Hepatocyte (in vitro differentiated cells): ENCODE measurements at regions not wholly inside any gene's neighbourhood (a gene's known extent, or its start where the extent isn't known, plus 50 kb on each side); places are given as distances from the start of the nearest gene placed in this dataset.

Experiments used
- DNase-seq: peaks from one replicate; pipeline ENCODE4 v3.0.0-alpha.2; 2016; ENCODE audit warnings: low spot score
- H2AFZ ChIP-seq: fragments of 200-600 bp; sonication (generic); 2 replicates; pipeline ENCODE4 v1.6.0; 2016; ENCODE audit warnings: antibody characterized with exemption, mild to moderate bottlenecking
- H3K27ac ChIP-seq: fragments of 200-600 bp; sonication (generic); 2 replicates; pipeline ENCODE4 v1.5.1; 2016; ENCODE audit warnings: mild to moderate bottlenecking
- H3K27me3 ChIP-seq: fragments of 200-600 bp; sonication (generic); 2 replicates; pipeline ENCODE4 v1.6.1; 2016
- H3K36me3 ChIP-seq: fragments of 200-600 bp; sonication (generic); replicated peaks from 2 replicates; pipeline ENCODE4 v1.5.1; 2016; ENCODE audit warnings: low read depth; ENCODE audit not compliant: insufficient read depth
- H3K4me1 ChIP-seq: fragments of 200-600 bp; sonication (generic); 2 replicates; pipeline ENCODE4 v1.5.1; 2016; ENCODE audit warnings: mild to moderate bottlenecking, moderate library complexity; ENCODE audit not compliant: insufficient read depth
- H3K4me2 ChIP-seq: fragments of 200-600 bp; sonication (generic); 2 replicates; pipeline ENCODE4 v1.6.0; 2016
- H3K4me3 ChIP-seq: fragments of 200-600 bp; sonication (generic); 2 replicates; pipeline ENCODE4 v1.5.1; 2016; ENCODE audit warnings: mild to moderate bottlenecking
- H3K79me2 ChIP-seq: fragments of 200-600 bp; sonication (generic); 2 replicates; pipeline ENCODE4 v1.6.0; 2017; ENCODE audit warnings: mild to moderate bottlenecking
- H3K9me2 ChIP-seq: fragments of 200-600 bp; sonication (generic); replicated peaks from 2 replicates; pipeline ENCODE4 v1.6.0; 2017; ENCODE audit warnings: mild to moderate bottlenecking; ENCODE audit not compliant: insufficient read depth
- H3K9me3 ChIP-seq: fragments of 200-600 bp; sonication (generic); 2 replicates; pipeline ENCODE4 v1.5.1; 2016; ENCODE audit warnings: low read depth, mild to moderate bottlenecking
- H4K20me1 ChIP-seq: fragments of 200-600 bp; sonication (generic); 2 replicates; pipeline ENCODE4 v1.6.0; 2016; ENCODE audit warnings: mild to moderate bottlenecking; ENCODE audit not compliant: insufficient read depth, poor library complexity, severe bottlenecking
- CTCF ChIP-seq: fragments of 200-600 bp; sonication (generic); IDR thresholded peaks from 2 replicates; pipeline ENCODE4 v1.5.1; 2016; ENCODE audit warnings: antibody characterized with exemption, mild to moderate bottlenecking; ENCODE audit not compliant: poor library complexity
- EZH2 ChIP-seq: fragments of 200-600 bp; sonication (generic); IDR thresholded peaks from 2 replicates; pipeline ENCODE4 v1.6.1; 2016; ENCODE audit warnings: antibody characterized with exemption, mild to moderate bottlenecking, borderline replicate concordance
- EZH2phosphoT487 ChIP-seq: fragments of 200-600 bp; sonication (generic); IDR thresholded peaks from one replicate; pipeline ENCODE4 v1.6.1; 2018; ENCODE audit warnings: antibody characterized with exemption, mild to moderate bottlenecking, low read depth, moderate library complexity; ENCODE audit not compliant: unreplicated experiment, severe bottlenecking
- WGBS: methylation state at CpG from one replicate; pipeline ENCODE4 v1.1.6; 2016; ENCODE audit warnings: low lambda C conversion rate; ENCODE audit errors: missing lambda C conversion rate; 5-methylcytosine and 5-hydroxymethylcytosine counted together

- 20% methylated on average over 17 of the region's 17 CpGs for WGBS
- DNase-seq, result no peak
- Histone ChIP-seq H4K20me1 (no peaks in the 10 kb centered on the region), H3K27ac (no peak overlapping the region), H2AFZ (no peak overlapping the region), H3K9me3 (no peaks in the 10 kb centered on the region), H3K36me3 (no peaks in the 10 kb centered on the region), H3K79me2 (no peaks in the 10 kb centered on the region), H3K9me2 (no peaks in the 10 kb centered on the region), H3K4me2 (no peak overlapping the region), H3K4me3 (no peak overlapping the region), H3K4me1 (no peaks in the 10 kb centered on the region), H3K27me3 (peaks cover 70% of the 10 kb centered on the region)
- TF ChIP-seq EZH2phosphoT487 (no peak), EZH2 (no peak), CTCF (no peak)
These were observed 295.9 kb downstream of the MIAT start for GRCh38 chr22:26953012-26953883.

DNA sequence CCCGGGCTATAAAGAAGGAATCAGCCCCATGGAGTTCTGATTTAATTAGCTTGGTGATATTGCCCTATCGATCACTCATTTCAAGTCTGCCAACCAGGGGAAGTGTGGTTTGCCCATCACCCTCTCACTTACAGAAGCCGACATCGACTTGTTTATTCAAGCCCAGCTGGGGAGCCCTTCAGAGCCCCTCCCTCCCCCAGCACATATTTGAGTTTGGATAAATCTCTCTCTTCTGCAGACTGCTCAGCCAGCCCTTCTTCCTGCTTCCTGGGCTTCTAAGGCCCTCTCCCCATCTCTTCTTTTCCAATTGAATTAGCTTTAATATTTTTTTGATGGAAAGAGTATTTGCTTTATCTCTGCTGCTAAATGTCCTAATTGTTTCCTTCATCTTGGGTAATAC, 299.0 kb downstream of the MIAT start:
- Histone ChIP-seq H3K4me2 (no peak overlapping the region), H4K20me1 (no peaks in the 10 kb centered on the region), H3K79me2 (no peaks in the 10 kb centered on the region), H3K9me2 (no peaks in the 10 kb centered on the region), H3K36me3 (no peaks in the 10 kb centered on the region), H2AFZ (no peak overlapping the region), H3K4me1 (no peaks in the 10 kb centered on the region), H3K27ac (no peak overlapping the region), H3K9me3 (no peaks in the 10 kb centered on the region), H3K27me3 (peaks cover 75% of the 10 kb centered on the region), H3K4me3 (no peak overlapping the region)
- no peak for TF ChIP-seq EZH2
- TF ChIP-seq CTCF, result no peak
- no peak for TF ChIP-seq EZH2phosphoT487
- 34% methylated on average over 4 of the region's 4 CpGs for WGBS
- no peak for DNase-seq

DNA sequence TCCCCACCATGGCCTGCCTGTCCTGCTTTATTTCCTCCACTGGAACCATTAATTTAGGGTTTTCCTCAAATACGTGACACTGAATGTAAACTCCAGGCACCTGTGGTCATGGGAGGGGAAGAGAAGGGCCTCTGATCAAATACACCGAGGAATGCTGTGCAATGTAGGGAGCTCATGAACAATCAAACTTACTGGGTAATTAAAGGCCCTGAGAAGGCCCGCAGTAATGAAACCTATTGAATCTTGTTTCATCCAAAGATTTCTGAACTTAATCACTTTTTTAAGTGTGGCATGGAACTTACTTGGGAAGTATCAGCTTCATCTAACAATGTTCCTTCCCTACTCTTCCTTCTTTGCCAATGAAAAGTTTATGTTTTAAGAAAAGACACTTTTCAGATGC, 299.8 kb downstream of the MIAT start:
- Histone ChIP-seq H3K4me3 (no peak overlapping the region), H3K27ac (no peak overlapping the region), H3K9me2 (no peaks in the 10 kb centered on the region), H2AFZ (no peak overlapping the region), H3K4me2 (no peak overlapping the region), H4K20me1 (no peaks in the 10 kb centered on the region), H3K79me2 (no peaks in the 10 kb centered on the region), H3K4me1 (no peaks in the 10 kb centered on the region), H3K27me3 (peaks cover 67% of the 10 kb centered on the region), H3K36me3 (no peaks in the 10 kb centered on the region), H3K9me3 (no peaks in the 10 kb centered on the region)
- no peak for DNase-seq
- TF ChIP-seq EZH2phosphoT487 (no peak), EZH2 (no peak), CTCF (no peak)
- WGBS, result 86% methylated on average over 3 of the region's 3 CpGs
